HL-60 (cell line): ENCODE measurements at regions not wholly inside any gene's neighbourhood (a gene's known extent, or its start where the extent isn't known, plus 50 kb on each side); places are given as distances from the start of the nearest gene placed in this dataset.

ENCODE experiments used
- GABPA ChIP-seq: IDR thresholded peaks from 2 replicates; pipeline ENCODE4 v1.6.1; 2012; ENCODE audit warnings: low read depth
- POLR2AphosphoS5 ChIP-seq: IDR thresholded peaks from 2 replicates; pipeline ENCODE4 v1.6.1; 2012; ENCODE audit warnings: low read depth
- REST ChIP-seq: IDR thresholded peaks from 2 replicates; pipeline ENCODE4 v1.6.1; 2012; ENCODE audit warnings: low read depth; ENCODE audit not compliant: insufficient replicate concordance
- TF ChIP-seq, protein P1 (sequence below): IDR thresholded peaks from one replicate; pipeline ENCODE4 v1.5.1; 2011; ENCODE audit warnings: low read length, control low read depth, inconsistent platforms; ENCODE audit not compliant: insufficient read depth

DNA sequence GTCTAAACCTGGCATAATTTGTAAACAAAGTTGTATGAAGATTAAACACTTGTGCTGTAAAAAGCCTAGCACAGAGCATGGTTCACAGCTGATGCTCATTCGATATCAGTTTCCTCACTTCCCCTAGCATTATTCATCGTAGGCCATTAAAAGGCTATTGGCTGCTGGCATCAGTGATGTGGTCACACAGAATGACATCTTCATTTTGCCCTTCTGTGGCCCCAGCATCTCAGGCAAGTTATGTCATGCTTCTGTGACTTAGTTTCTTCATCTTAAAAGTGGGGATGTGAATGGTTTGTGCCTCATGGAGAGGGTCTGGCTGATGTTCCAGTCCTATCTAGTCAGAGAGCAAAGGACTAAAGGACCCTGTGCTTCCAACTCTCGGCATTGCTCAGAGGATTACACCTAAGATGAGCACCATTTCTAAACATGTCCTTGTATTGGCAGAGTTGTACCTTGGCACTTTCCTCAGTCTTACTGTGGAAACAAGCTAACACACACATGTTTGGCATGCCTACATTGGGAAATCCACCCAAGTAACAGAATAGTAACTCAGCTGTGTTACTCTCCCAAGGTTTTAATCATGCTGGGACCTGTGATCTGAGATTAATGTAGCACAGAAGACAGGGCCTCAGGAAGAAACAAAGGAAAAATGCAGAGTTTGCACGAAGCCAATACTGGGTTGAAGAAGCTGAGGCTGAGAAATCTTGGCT lies 83.5 kb upstream of the OR9Q1 start:
- TF ChIP-seq, protein P1, sequence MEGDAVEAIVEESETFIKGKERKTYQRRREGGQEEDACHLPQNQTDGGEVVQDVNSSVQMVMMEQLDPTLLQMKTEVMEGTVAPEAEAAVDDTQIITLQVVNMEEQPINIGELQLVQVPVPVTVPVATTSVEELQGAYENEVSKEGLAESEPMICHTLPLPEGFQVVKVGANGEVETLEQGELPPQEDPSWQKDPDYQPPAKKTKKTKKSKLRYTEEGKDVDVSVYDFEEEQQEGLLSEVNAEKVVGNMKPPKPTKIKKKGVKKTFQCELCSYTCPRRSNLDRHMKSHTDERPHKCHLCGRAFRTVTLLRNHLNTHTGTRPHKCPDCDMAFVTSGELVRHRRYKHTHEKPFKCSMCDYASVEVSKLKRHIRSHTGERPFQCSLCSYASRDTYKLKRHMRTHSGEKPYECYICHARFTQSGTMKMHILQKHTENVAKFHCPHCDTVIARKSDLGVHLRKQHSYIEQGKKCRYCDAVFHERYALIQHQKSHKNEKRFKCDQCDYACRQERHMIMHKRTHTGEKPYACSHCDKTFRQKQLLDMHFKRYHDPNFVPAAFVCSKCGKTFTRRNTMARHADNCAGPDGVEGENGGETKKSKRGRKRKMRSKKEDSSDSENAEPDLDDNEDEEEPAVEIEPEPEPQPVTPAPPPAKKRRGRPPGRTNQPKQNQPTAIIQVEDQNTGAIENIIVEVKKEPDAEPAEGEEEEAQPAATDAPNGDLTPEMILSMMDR, result no peak
- no peak for TF ChIP-seq POLR2AphosphoS5
- no peak for TF ChIP-seq REST
- TF ChIP-seq GABPA, result no peak
